AG04450 (cell line): ENCODE measurements at regions not wholly inside any gene's neighbourhood (a gene's known extent, or its start where the extent isn't known, plus 50 kb on each side); places are given as distances from the start of the nearest gene placed in this dataset.

Experiments used
- CTCF ChIA-PET: fragments of 300-600, 350-600 bp; formaldehyde crosslinking; extraction: SDS; loops from one replicate; lab custom pipeline; 2022; ENCODE audit warnings: antibody characterized with exemption, inconsistent platforms; lab: Charles Lee
- POLR2A ChIA-PET: fragments of 350-600 bp; formaldehyde crosslinking; extraction: SDS; loops from one replicate; lab custom pipeline; 2021; ENCODE audit warnings: antibody characterized with exemption, inconsistent platforms; lab: Yijun Ruan, JAX
- DNase-seq: peaks from one replicate; pipeline ENCODE4 v3.0.0-alpha.2; 2011; ENCODE audit warnings: low read depth, low spot score
- H3K27ac ChIP-seq: one replicate; pipeline ENCODE4 v1.5.1; 2012; ENCODE audit warnings: low read depth, low read length, control low read depth
- H3K27me3 ChIP-seq: one replicate; pipeline ENCODE4 v1.6.0; 2012; ENCODE audit warnings: low read length; ENCODE audit not compliant: control insufficient read depth, insufficient read depth
- H3K4me3 ChIP-seq: 2 replicates; pipeline ENCODE4 v1.5.1; 2011; ENCODE audit warnings: mild to moderate bottlenecking, low read depth, low read length, control low read depth
- H3K9me3 ChIP-seq: 2 replicates; pipeline ENCODE4 v1.5.1; 2012; ENCODE audit warnings: low read length; ENCODE audit not compliant: control insufficient read depth, insufficient read depth
- CTCF ChIP-seq: IDR thresholded peaks from 2 replicates; pipeline ENCODE4 v1.5.1; 2011; ENCODE audit warnings: low read depth, low read length, control low read depth, inconsistent platforms

GRCh38 chr4:45566896-45567603, 556.8 kb downstream of the GABRG1 start:
- ChIA-PET POLR2A (no interaction called here), CTCF (no interaction called here)
- peaks cover 8% of the 10 kb centered on the region; the same call in 1 of the 2 replicates for H3K9me3 ChIP-seq
- no peak for TF ChIP-seq CTCF
- no peak overlapping the region for H3K4me3 ChIP-seq
- H3K27ac ChIP-seq: no peak overlapping the region
- DNase-seq: no peak
- no peaks in the 10 kb centered on the region for H3K27me3 ChIP-seq

GRCh38 chr4:45554423-45554822, 569.4 kb downstream of the GABRG1 start:
- no peak for DNase-seq
- Histone ChIP-seq H3K27ac (no peak overlapping the region), H3K27me3 (no peaks in the 10 kb centered on the region), H3K9me3 (peaks cover 4% of the 10 kb centered on the region; the same call in 1 of the 2 replicates), H3K4me3 (no peak overlapping the region)
- CTCF ChIA-PET: no interaction called here
- POLR2A ChIA-PET: no interaction called here
- no peak for TF ChIP-seq CTCF

- no peak overlapping the region for H3K27ac ChIP-seq
- ChIA-PET CTCF (no interaction called here), POLR2A (no interaction called here)
- peaks cover 4% of the 10 kb centered on the region; the same call in 1 of the 2 replicates for H3K9me3 ChIP-seq
- H3K4me3 ChIP-seq: no peak overlapping the region
- no peak for TF ChIP-seq CTCF
- H3K27me3 ChIP-seq: no peaks in the 10 kb centered on the region
- no peak for DNase-seq
These were observed 573.0 kb downstream of the GABRG1 start for GRCh38 chr4:45550766-45551366.

GRCh38 chr4:45539142-45539814, 584.6 kb downstream of the GABRG1 start:
- Histone ChIP-seq H3K27me3 (no peaks in the 10 kb centered on the region), H3K4me3 (no peak overlapping the region), H3K9me3 (peaks cover 9% of the 10 kb centered on the region; the same call in 1 of the 2 replicates), H3K27ac (no peak overlapping the region)
- ChIA-PET POLR2A (no interaction called here), CTCF (no interaction called here)
- no peak for TF ChIP-seq CTCF
- DNase-seq: no peak

GRCh38 chr4:45530498-45530897, 593.4 kb downstream of the GABRG1 start:
- Histone ChIP-seq H3K4me3 (no peak overlapping the region), H3K27me3 (no peaks in the 10 kb centered on the region), H3K27ac (no peak overlapping the region), H3K9me3 (peaks cover 14% of the 10 kb centered on the region)
- no peak for DNase-seq
- no peak for TF ChIP-seq CTCF
- POLR2A ChIA-PET: no interaction called here
- CTCF ChIA-PET: no interaction called here
